ENCODE measurements at regions not wholly inside any gene's neighbourhood (a gene's known extent, or its start where the extent isn't known, plus 50 kb on each side); places are given as distances from the start of the nearest gene placed in this dataset.
"Not testable (repeated sequence)": the region's sequence is repeated elsewhere in the genome, so short reads cannot be mapped to it uniquely, and the experiment has no call there.

- no peak overlapping the region for H3K4me3 ChIP-seq (ENCODE audit: low read depth, low read length)
- no peak for TF ChIP-seq CTCF (IDR thresholded peaks at IDR 0.05; ENCODE audit: borderline replicate concordance, insufficient read depth, low read depth, low read length)
These were observed 55.0 kb upstream of the PPP1R2C start for GRCh38 chrX:42832764-42833549.

GRCh38 chrX:42833550-42833940, 55.6 kb upstream of the PPP1R2C start:
- H3K4me3 ChIP-seq (ENCODE audit: low read depth, low read length), result not testable (repeated sequence)

GRCh38 chrX:42837101-42837726, 59.3 kb upstream of the PPP1R2C start:
- H3K4me3 ChIP-seq (ENCODE audit: low read depth, low read length), result no peak overlapping the region
- no peak for TF ChIP-seq CTCF (IDR thresholded peaks at IDR 0.05; ENCODE audit: borderline replicate concordance, insufficient read depth, low read depth, low read length)

- no peak for TF ChIP-seq CTCF (IDR thresholded peaks at IDR 0.05; ENCODE audit: borderline replicate concordance, insufficient read depth, low read depth, low read length)
- H3K4me3 ChIP-seq (ENCODE audit: low read depth, low read length), result no peak overlapping the region
These were observed 59.8 kb upstream of the PPP1R2C start for GRCh38 chrX:42837747-42838146.

- no peak for TF ChIP-seq CTCF (IDR thresholded peaks at IDR 0.05; ENCODE audit: borderline replicate concordance, insufficient read depth, low read depth, low read length)
- no peak overlapping the region for H3K4me3 ChIP-seq (ENCODE audit: low read depth, low read length)
These were observed 61.7 kb upstream of the PPP1R2C start for GRCh38 chrX:42839632-42840031.

GRCh38 chrX:42846741-42847140, 68.8 kb upstream of the PPP1R2C start:
- TF ChIP-seq CTCF (IDR thresholded peaks at IDR 0.05; ENCODE audit: borderline replicate concordance, insufficient read depth, low read depth, low read length), result no peak

GRCh38 chrX:42855259-42855658, 77.3 kb upstream of the PPP1R2C start:
- no peak for TF ChIP-seq CTCF (IDR thresholded peaks at IDR 0.05; ENCODE audit: borderline replicate concordance, insufficient read depth, low read depth, low read length)

More at GRCh38 chrX:42846741-42847140, 68.8 kb upstream of the PPP1R2C start:
- no peak overlapping the region for H3K4me3 ChIP-seq (ENCODE audit: low read depth, low read length)

More at GRCh38 chrX:42855259-42855658, 77.3 kb upstream of the PPP1R2C start:
- no peak overlapping the region for H3K4me3 ChIP-seq (ENCODE audit: low read depth, low read length)
